ENCODE measurements at regions not wholly inside any gene's neighbourhood (a gene's known extent, or its start where the extent isn't known, plus 50 kb on each side); places are given as distances from the start of the nearest gene placed in this dataset.

DNA sequence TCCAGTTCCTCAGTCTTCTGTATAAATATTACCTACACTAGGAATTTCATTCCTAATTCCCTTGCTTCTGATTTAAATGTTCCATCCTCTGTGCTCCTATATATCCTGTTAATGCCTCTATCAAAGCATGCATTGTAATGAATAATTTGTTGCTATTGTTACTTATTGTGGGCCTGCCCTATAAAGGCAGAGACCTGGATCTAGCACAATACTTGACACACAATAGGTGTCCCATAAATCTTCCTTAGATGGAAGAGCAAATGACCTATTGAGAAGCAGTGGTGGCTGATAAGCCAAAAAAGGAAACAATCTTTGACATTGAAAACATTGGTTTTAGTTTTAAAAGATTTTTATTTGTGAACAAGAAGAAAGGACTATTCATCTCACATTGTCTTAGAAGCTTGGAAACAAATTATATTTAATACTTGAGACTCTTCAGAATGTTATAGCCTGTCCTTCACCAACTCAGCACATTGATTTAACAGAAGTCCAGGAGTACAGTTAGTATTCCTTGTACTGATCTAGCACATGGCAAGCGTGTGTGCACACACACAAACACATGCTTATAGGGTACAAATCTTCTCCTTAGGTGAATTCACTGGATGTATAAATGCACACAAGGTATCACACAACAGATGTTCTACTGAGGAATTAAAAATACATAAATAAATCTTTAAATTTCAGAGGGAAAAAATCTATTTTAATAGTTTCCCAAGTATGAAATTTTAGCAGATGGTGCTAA, 135.9 kb downstream of the DUSP6 start:
- TF ChIP-seq, protein P1, sequence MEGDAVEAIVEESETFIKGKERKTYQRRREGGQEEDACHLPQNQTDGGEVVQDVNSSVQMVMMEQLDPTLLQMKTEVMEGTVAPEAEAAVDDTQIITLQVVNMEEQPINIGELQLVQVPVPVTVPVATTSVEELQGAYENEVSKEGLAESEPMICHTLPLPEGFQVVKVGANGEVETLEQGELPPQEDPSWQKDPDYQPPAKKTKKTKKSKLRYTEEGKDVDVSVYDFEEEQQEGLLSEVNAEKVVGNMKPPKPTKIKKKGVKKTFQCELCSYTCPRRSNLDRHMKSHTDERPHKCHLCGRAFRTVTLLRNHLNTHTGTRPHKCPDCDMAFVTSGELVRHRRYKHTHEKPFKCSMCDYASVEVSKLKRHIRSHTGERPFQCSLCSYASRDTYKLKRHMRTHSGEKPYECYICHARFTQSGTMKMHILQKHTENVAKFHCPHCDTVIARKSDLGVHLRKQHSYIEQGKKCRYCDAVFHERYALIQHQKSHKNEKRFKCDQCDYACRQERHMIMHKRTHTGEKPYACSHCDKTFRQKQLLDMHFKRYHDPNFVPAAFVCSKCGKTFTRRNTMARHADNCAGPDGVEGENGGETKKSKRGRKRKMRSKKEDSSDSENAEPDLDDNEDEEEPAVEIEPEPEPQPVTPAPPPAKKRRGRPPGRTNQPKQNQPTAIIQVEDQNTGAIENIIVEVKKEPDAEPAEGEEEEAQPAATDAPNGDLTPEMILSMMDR (IDR thresholded peaks at IDR 0.05): no peak
- TF ChIP-seq POLR2A (IDR thresholded peaks at IDR 0.05): no peak
